OCI-LY3 (cell line): ENCODE measurements at regions not wholly inside any gene's neighbourhood (a gene's known extent, or its start where the extent isn't known, plus 50 kb on each side); places are given as distances from the start of the nearest gene placed in this dataset.

Source experiments
- EZH2phosphoT487 ChIP-seq: fragments of 200-600 bp; shearing (Covaris generic); IDR thresholded peaks from 2 replicates; pipeline ENCODE4 v1.6.1; 2018; ENCODE audit warnings: antibody characterized with exemption, mixed run types, low read depth
- TF ChIP-seq, protein P1 (sequence below): fragments of 200-600, 300-600 bp; sonication (generic); IDR thresholded peaks from 2 replicates; pipeline ENCODE4 v1.5.1; 2014; ENCODE audit warnings: antibody characterized with exemption, low read length, low read depth

DNA sequence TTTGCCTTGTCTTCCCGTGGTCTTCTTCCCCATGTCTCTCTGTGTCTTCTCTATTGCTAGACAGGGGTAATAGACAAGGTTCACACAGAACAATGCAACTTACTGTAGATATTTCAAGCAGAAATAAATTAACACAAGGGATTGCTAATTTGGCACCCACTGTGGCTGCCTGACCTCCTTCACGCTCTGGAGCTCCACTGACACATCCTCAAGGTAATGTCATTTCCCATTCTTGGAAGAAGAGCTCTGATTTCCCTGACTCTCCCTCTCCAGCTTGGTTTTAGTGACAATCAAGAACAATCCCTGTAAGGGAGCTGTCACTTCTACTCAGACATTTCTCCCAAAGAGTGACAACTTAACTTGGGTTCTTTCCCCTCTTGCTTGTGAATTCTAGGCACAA, 105.4 kb upstream of the NAP1L1 start:
- TF ChIP-seq, protein P1, sequence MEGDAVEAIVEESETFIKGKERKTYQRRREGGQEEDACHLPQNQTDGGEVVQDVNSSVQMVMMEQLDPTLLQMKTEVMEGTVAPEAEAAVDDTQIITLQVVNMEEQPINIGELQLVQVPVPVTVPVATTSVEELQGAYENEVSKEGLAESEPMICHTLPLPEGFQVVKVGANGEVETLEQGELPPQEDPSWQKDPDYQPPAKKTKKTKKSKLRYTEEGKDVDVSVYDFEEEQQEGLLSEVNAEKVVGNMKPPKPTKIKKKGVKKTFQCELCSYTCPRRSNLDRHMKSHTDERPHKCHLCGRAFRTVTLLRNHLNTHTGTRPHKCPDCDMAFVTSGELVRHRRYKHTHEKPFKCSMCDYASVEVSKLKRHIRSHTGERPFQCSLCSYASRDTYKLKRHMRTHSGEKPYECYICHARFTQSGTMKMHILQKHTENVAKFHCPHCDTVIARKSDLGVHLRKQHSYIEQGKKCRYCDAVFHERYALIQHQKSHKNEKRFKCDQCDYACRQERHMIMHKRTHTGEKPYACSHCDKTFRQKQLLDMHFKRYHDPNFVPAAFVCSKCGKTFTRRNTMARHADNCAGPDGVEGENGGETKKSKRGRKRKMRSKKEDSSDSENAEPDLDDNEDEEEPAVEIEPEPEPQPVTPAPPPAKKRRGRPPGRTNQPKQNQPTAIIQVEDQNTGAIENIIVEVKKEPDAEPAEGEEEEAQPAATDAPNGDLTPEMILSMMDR = no peak
- TF ChIP-seq EZH2phosphoT487 = no peak
